Cardiac septum (tissue), 1 donor: ENCODE measurements at regions not wholly inside any gene's neighbourhood (a gene's known extent, or its start where the extent isn't known, plus 50 kb on each side); places are given as distances from the start of the nearest gene placed in this dataset.

Experiments
- DNase-seq: peaks from one replicate; pipeline ENCODE4 v3.0.0-alpha.2; 2020; ENCODE audit warnings: low spot score
- intact Hi-C: fragments of 100-400 bp; cut with DNase I; formaldehyde crosslinking; loops from one replicate; pipeline ENCODE4 v1.14.0; 2022
- donor health status: DM: no; HTN: no; CAD: no.

DNA sequence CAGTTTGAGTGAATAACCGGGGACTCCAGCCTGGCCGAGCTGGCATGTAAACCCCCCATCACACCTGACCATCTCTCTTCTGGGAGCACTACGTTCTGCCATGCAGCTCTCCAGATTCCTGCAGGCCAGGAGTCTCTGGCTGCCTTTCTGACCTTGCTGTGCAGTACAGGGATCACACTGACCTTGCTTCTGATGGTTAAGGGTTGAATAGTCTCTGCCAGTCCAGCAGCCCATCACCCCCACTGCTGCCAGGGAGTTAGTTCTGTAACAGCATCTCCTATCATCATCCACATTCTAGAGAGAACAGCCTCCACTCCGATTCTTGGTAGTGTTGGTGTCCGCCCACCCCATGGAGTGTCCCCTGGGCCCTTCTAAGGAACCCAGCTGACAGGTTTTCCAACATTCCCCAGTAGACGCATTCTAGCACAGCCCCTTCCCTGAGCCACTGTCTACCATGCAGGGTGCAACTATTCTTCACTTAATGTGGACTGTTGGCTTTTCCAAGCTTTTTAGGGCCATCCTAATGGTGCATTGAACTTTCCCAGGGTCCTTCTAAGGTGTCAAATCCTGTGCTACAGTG is 109.8 kb downstream of the RIPK4 start:
- intact Hi-C loops = no loop called here
- no peak for DNase-seq

DNA sequence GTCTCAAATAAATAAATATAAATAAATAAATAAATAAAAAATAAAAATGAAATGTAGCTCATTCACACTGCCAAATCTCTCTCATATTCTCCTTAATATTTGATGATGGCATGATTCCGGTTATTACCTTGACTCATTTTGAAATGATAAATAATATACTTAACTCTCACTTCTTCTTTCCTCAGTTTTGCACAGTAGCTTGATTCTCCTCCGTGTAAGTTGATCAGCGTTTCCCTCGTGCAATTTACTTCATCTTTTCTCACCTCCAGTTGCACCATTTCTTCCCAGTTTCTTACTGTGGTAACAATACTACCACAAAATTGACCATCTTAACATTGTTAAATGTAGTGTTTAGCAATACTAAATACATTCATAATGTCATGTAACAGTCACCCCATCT is 111.6 kb downstream of the RIPK4 start:
- intact Hi-C loops = no loop called here
- DNase-seq = no peak

DNA sequence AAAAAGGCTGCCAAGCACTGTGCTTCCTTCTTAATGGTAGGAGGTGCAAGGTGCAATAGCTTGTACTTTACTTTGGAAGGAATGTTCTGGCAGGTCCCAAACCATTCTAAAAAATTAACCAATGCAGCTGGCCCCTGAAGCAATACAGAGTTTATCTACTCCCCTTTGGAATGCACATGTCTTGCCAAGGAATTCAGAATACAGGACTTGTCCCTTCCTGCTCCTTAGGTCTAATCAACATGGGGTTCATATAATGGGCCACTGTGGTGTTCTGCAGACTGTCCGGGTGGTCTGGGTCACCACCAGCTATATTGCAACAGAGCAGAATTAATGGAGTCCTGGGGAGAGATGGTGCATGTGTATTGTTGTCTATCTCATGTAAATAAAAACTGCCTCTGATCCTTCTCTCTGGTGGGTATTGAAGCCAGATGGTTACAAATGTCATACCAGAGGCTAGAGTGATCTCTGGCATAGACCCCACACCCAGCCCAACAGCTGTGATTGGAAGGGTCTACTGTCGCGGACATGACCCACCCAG is 112.8 kb downstream of the RIPK4 start:
- intact Hi-C loops = no loop called here
- no peak for DNase-seq

DNA sequence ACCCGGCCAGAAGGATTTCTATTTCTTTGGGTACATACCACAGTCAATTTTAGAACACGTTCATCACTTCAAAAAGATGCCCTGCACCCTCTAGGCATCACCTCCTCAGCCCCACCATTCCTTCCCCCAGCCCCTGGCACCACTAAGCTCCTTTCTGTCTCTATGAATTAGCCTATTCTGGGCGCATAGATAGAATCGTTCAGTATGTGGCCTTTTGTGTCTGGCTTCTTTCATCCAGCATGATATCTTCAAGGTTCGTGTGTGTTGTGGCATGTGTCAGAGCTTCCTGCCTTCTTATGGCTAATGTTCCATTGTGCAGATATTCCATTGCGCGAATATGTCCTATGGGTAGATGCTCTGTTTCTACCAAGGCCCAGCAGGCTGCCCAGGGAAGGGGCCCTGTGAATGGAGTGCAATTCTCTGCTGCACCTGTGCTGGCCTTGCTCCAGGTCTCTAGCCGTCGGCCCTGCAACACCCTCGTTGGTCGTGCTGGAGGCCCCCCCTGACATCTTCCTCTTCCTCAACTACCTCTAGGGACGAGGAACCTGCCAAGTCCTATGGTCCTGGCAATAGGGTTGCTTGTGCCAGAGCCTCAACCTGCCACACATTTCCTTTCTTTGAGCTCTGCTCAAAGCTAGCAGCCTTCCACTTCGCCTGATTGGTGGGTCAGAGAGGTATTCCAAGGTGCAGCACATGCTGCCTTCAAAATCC is 113.5 kb downstream of the RIPK4 start:
- peak; percentile 35 for DNase-seq
- intact Hi-C loops = no loop called here

DNA sequence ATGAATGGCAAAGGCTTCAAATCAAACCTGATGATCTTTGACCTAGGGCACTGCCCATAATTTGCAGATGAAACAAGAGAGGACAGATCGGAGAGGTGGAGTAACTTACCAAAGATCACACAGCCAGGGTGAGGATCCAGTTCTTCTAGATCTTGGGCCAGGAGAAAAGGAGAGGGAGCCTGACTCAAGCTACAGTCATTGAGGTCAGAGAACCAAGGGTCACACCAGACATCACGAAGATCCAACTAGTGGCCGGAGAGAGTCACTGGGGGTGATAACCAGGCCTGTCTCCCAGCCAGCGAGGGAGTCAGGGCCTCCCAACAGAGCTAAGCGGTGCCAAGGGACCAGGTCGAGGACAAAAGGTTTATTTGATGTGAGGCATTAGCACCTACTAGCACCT is 115.0 kb downstream of the RIPK4 start:
- intact Hi-C loops = no loop called here
- peak; percentile 36 for DNase-seq

DNA sequence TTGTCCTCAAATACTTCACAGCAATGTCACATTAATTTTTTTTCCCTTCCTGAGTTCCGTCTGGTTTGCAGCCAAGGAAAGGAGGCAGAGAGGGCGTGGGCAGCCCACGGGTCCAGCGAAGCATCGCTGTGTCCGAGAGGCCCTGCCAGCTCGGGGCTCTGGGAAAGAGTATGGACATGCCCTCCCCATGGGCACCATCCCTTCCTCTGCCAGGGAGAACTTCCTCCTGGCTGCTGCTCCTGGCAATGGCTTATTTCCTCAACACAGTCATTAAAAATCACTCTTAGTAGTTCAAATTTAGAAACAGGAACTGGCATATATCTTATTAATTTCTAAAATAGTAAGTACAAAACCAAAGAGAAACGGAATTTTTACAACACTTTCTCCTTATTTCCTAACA is 115.4 kb downstream of the RIPK4 start:
- DNase-seq = peak; percentile 24
- intact Hi-C loops = no loop called here

DNA sequence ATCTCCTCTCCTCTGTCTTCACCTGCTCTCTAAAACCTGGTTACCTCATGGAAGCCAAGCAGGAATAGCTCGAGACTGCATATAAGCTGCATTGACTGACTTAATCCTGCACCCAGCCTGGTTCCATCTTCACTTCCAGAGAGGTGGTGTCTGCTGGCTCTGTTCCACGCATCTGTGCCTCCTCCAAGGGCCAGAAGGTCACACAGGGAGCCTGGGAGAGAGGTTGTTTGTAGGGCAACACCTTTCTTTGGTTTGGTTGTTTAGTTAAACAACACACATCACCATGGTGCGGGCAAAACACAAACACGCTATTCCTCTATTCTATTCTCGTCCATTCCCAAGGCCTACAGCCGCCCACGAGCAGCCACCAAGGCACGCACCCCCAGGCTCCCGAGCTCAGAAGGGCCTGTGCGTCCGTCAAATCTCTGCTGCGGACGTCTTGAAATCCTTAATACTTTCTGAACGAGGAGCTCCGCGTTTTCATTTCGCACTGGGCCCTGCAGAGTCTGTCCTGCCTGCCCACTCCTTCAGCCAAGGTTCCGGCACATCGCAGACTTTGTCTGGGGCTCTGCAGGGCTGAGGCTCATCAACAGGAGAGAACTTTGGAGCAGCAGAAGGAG is 116.2 kb downstream of the RIPK4 start:
- intact Hi-C loops = no loop called here
- no peak for DNase-seq

DNA sequence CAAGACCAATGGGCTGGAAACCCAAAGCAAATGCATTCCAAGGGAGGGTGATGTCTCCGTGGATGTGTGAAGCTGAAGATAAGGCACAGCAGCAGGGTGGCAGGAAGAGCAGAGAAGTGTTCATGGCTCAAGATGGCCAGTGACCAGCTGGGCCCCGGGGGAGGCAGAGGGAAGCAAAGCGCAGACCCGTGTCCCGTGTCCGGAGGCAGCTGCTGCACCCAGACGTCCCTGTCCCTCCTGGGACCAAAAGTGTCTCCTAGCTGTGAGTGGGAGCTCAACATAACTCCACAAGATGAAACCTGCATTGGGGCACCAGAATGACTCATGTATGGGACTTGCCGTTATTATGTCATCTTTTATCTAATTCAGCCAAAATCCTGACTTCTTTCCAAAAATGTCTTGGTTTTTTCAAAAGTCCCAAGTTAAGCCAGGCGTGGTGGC is 118.2 kb downstream of the RIPK4 start:
- DNase-seq = peak; percentile 71
- intact Hi-C loops = no loop called here

DNA sequence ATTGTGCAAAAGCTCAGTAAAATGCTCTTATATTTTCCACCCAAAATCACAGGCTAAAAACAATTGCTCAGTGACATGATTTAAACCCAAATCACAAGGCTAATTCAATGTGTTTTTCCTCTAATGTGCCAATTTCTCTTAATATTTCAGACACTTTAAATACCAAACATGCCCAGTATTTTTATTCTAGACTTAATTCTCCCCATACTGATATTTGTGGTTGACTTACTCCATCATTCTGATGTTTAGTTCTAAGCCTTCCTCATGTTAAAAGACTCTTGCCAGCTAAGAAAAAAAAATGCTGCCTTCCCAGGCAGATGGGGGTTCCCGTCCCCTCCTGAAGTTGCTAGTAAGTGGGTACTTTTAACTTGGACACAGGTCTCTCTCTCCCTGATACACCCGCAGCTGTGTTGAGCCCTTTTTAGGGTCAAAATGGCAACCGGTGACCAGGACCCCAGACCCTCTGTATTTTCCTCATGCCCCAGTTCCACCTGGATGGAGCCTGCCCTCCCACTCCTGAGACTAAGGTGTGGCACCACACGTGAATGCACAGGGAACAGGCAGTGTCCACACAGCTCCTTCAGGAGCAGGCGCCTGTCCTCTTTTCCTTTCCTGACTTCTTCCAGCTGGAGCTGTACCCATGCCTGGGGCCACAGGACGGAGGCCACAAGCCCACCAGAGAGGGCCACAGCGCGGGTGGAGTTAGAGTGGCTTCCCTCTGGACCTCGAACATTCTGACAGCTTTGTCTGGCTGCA is 118.9 kb downstream of the RIPK4 start:
- intact Hi-C loops = no loop called here
- peak; percentile 31 for DNase-seq

DNA sequence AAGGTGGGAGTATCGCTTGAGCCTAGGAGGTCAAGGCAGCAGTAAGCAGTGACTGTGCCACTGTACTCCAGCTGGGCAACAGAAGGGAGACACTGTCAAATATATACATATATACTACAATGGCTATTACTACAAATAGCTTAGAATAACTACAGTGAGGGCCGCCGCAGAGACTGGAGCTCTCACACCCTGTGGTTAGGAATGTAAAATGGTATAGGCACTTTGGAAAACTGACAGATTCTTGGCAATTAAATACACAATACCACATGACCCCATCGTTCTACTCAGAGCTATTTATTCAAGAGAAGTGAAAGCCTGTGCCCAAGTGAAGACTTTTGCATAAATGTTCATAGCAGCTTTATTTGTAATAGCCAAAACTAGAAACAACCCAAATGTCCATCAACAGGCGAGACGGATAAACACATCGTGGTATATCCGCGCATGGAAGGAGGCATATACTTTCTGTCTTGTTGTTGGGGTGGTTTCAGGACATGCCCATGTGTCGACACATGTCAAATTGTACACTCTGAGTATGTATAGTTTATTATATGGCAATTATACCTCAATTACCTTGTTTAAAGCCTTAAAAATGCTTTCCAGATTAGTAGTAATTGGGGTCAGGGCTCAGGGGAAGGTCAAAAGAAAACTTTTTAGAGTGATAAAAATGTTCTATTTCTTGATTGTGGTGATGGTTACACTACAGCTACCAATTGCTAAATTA is 123.4 kb downstream of the RIPK4 start:
- DNase-seq = peak; percentile 58
- intact Hi-C loops = no loop called here

DNA sequence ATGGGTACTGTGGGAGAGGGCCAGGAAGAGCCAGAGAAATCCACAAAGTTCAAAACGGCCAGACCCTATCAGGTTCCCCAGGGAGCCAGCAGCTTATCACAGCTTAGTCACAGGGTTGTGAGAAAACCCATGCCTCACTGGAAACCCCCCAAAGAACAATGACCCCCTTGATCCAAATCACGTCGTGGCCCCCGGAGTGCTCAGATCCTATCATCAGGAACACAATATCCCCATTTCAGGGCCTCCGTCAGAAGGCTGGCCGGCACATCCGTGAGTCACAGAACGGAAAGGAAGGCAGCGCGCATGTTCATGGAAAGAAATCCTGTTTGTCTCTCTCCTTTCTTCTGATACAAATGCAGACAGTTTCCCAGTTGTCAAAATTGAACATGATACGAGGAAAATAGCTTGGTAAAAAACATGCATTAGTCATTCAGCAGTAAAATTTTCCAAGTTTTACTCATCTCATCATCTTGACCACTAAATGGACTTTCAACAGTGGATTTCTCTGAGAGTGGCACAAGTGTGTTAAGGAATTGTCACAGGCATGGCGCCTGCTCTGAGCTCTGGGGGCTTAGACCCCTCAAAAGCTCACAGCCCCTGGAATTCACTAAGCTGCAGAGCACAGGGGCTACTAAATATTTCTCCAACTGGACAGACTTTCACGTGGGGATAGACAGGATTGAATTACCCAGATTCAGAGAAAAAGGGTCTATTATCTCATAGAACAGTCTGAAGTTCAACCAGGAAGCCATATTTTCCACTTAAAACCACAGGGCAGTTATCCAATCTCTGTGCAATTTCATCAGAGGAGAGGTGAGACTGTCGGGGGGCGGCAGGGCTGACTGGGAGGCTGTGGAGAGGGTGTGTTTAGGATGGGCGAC is 124.8 kb downstream of the RIPK4 start:
- peak; percentile 70 for DNase-seq
- intact Hi-C loops = no loop called here

DNA sequence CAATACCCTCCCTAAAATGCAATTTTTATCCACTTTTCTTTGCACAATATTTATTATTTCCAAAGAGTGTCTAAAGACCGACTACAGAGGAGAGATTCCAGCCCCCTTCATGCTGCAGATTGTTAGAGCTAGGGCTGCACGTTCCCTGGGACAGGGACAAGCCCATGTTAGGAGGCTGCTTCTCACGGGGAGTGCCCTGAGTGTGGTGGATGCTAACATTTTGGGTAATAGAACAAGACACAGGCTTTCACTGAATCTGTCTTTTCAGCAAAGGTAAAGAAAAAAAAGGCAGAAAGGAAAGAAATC is 125.4 kb downstream of the RIPK4 start:
- DNase-seq = peak; percentile 60
- intact Hi-C loops = no loop called here

DNA sequence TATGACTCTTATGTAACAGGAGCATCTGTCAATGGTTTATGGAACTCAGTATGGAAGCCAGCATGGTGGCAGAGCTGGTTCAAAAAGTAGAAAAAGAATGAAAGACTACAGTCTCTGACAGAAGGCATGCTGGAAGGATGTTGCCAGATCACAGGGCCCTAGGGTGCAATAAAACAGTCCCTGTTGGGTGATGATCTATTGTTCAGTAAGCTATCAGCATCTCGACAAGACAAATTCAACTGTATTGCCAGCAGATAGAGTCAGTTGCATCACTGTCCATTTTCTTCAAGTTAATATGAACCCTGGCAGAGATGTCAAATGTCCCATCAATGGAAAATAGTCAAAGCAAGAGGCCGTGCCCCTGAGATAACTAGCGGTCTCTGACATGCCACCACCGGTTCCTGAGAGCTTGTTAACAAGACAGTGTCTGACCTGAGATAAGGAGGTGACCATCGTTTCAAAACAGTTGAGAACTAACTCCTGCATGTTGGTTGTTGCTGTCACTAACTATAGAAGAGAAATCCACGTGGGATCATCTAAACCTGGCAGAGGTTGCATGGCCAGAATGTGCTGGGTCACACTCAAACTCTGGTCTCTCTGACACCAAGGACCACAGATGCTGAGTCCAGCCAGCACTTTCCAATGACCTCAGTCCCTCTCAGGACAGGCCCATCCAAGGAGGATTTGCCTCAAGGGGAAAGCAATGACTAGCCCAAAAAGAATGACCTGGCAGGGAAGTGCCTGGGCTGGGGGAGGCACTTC is 125.9 kb downstream of the RIPK4 start:
- DNase-seq = peak; percentile 31
- intact Hi-C loops = no loop called here

DNA sequence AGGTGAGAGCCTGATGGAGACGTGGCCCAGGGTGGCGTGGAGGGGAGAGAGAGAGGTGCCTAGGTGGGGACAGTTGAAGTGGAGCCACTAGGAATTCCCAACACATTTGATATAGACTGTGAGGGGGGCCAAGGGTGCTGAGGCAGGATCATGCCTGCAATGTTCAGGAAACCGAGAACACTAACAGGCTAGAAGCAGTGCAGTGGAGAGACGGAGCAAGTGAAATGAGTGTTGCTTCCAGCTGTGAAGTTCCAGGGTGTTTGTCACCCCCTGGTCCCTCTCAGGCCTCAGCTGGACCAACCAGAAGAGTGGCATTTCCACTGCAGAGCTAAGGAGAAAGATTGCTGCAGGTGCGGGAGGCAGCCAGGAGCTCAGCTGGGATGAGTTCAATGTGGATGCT is 127.1 kb downstream of the RIPK4 start:
- peak; percentile 56 for DNase-seq
- intact Hi-C loops = no loop called here

DNA sequence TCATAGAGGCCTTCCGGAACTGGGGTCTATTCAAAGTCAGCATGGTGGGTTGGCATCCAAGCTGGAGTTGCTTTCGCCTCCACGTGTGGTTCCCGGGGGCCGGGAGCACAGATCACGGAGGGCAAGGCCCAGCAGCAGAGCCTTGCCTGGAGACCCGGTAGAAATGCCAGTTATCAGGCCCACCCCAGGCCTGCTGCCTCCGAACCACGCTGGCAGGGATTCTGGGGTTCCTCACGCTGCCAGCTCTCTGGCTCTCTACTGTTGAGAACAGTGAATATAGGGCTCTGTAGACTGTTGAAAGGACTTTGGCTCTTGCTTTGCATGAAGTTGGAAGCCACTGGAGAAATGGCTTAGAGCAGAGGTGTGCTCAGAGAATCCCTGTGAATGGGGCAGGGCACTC is 127.5 kb downstream of the RIPK4 start:
- DNase-seq = peak; percentile 55

DNA sequence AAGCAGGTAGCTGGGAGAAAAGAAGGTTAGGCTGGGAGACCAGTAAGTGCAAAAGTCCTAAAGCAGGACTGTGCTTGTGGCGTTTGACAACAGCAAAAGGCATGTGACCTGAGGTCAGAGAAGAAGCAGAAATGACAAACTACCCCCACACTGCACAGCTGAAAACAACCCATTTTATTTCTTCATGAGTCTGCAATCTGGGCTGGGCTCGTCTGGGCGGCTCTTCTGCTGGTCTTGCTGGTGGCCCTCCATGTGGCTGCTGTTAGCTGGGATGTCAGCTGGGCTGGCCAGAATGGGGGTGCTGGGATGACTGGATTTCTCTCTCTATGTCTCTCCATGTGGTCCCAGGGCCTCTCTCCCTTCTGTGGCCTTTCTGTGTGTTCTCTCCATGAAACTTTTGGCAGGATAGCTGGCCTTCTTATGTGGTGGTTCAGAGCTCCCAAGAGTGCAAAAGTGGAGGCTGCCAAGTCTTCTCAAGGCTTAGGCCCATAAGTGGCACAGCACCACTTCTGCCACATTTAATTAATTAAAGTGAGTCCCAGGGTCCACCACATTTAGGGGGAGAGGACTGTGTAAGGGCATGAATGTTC is 128.6 kb downstream of the RIPK4 start:
- peak; percentile 26 for DNase-seq
- intact Hi-C loops = no loop called here

More for the DNA sequence above, 127.5 kb downstream of the RIPK4 start:
- intact Hi-C loops = no loop called here
